DND-41 (cell line): ENCODE measurements at regions not wholly inside any gene's neighbourhood (a gene's known extent, or its start where the extent isn't known, plus 50 kb on each side); places are given as distances from the start of the nearest gene placed in this dataset.

Experiments used
- EZH2 ChIP-seq: IDR thresholded peaks from 3 replicates; pipeline ENCODE4 v1.6.1; 2012; ENCODE audit warnings: borderline replicate concordance, low read depth, mild to moderate bottlenecking, moderate library complexity, low read length, inconsistent platforms; ENCODE audit not compliant: severe bottlenecking
- TF ChIP-seq, protein P1 (sequence below): IDR thresholded peaks from 2 replicates; pipeline ENCODE4 v1.5.1; 2012; ENCODE audit warnings: borderline replicate concordance, low read length, moderate library complexity, mild to moderate bottlenecking; ENCODE audit not compliant: poor library complexity, severe bottlenecking; ENCODE audit errors: extremely low read depth

GRCh38 chr20:56848561-56848960, 219.5 kb downstream of the TFAP2C start:
- TF ChIP-seq, protein P1, sequence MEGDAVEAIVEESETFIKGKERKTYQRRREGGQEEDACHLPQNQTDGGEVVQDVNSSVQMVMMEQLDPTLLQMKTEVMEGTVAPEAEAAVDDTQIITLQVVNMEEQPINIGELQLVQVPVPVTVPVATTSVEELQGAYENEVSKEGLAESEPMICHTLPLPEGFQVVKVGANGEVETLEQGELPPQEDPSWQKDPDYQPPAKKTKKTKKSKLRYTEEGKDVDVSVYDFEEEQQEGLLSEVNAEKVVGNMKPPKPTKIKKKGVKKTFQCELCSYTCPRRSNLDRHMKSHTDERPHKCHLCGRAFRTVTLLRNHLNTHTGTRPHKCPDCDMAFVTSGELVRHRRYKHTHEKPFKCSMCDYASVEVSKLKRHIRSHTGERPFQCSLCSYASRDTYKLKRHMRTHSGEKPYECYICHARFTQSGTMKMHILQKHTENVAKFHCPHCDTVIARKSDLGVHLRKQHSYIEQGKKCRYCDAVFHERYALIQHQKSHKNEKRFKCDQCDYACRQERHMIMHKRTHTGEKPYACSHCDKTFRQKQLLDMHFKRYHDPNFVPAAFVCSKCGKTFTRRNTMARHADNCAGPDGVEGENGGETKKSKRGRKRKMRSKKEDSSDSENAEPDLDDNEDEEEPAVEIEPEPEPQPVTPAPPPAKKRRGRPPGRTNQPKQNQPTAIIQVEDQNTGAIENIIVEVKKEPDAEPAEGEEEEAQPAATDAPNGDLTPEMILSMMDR: no peak
- TF ChIP-seq EZH2: no peak
